ENCODE measurements at regions not wholly inside any gene's neighbourhood (a gene's known extent, or its start where the extent isn't known, plus 50 kb on each side); places are given as distances from the start of the nearest gene placed in this dataset.

GRCh38 chr4:138034871-138035270 is 207.3 kb downstream of the SLC7A11 start:
- TF ChIP-seq CTCF (IDR thresholded peaks at IDR 0.05), result no peak
- TF ChIP-seq EP300 (IDR thresholded peaks at IDR 0.05), result no peak
- TF ChIP-seq POLR2A (IDR thresholded peaks at IDR 0.05), result no peak
- no peak for TF ChIP-seq POLR2AphosphoS5 (IDR thresholded peaks at IDR 0.05)

Measured in stomach (tissue), 4 donors.